MG63 (cell line): ENCODE measurements at regions not wholly inside any gene's neighbourhood (a gene's known extent, or its start where the extent isn't known, plus 50 kb on each side); places are given as distances from the start of the nearest gene placed in this dataset.
A peak's percentile ranks its signal among the peaks of the same experiment; 100 is the strongest.
"Not testable (repeated sequence)": the region's sequence is repeated elsewhere in the genome, so short reads cannot be mapped to it uniquely, and the experiment has no call there.

Experiments
- DNase-seq: peaks from one replicate; pipeline ENCODE4 v3.0.0-alpha.2; 2020
- H3K27me3 ChIP-seq: fragments of 250-450 bp; sonication (Bioruptor Pico); 2 replicates; pipeline ENCODE4 v1.5.1; 2020; ENCODE audit warnings: mild to moderate bottlenecking, moderate library complexity
- H3K36me3 ChIP-seq: fragments of 250-450 bp; sonication (Bioruptor Pico); 2 replicates; pipeline ENCODE4 v1.5.1; 2020; ENCODE audit warnings: mild to moderate bottlenecking, moderate library complexity
- H3K4me3 ChIP-seq: fragments of 250-450 bp; sonication (Bioruptor Pico); 2 replicates; pipeline ENCODE4 v1.5.1; 2020; ENCODE audit warnings: mild to moderate bottlenecking, moderate library complexity
- H3K9me3 ChIP-seq: fragments of 250-450 bp; sonication (Bioruptor Pico); 2 replicates; pipeline ENCODE4 v1.5.1; 2020; ENCODE audit warnings: mild to moderate bottlenecking, moderate library complexity

- peaks cover 9% of the 10 kb centered on the region for H3K27me3 ChIP-seq
- no peak for DNase-seq
- H3K36me3 ChIP-seq = no peaks in the 10 kb centered on the region
- H3K4me3 ChIP-seq = no peak overlapping the region
- H3K9me3 ChIP-seq = no peaks in the 10 kb centered on the region
Observed at GRCh38 chr4:1552451-1552850, 131.7 kb downstream of the FAM53A start.

DNA sequence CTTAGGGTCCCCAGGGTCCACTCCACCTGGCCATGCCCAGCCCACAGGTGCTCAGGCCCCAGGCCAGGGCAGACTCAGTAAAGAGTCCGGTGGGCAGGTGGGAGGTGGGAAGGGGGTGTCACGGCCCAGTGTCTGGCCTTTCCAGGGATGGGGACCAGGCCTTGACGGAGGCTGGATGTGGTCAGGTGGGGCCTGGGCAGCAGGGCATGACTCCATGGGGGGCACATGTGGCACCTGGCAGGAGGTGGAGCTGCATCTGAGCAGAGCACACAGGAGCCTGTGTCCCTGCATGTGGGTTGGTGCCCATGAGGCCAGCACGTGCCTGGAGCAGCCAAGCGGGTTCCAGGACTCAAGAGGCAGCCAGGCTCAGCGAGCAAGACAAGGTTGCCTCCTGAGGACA lies 132.9 kb downstream of the FAM53A start:
- Histone ChIP-seq H3K9me3 (no peaks in the 10 kb centered on the region), H3K27me3 (peaks cover 7% of the 10 kb centered on the region)
- no peak for DNase-seq

DNA sequence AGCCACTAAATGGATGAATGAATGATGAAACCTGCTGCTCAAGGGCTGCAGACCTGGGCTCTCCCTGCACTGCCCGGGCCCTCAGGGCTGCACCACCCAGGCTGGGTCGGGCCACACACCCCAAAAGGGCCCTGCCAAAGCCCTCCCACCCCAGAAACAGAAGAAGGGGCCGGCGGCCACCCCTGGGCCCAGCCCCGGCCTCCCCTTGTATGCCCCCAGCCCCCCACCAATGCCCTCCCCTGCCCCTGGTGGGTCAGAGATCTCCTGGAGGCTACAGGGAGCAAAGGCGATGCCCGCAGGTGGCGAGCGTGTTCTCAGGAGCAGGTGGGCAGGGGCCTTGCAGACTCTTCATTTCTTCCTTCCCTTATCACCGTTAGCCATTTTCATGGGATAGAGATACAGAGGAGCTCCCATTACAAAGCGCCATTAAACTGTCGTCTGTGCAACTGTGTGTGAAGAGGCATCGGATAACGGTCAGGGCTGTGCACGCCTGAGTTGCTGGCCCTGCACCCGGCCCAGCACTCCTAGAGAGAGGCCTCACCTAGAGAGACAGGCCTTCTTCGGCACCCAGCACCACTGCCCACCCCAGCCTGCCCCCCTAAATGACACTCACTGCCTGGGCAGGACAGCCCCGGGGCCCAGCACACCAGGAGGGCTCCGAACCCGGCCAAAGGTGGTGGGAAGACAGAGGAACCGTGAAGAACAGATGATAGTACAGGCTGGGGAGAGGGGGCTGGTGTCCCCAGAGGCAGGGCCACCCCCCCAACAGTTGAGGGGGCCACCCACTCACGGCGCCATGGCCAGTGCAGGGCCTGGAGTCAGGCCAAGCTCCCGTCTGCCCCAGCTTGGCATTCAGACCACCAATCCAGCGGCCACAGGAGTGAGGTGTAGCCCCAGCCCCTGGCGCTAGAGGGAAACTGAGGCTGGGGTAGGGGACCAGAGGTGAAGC lies 133.7 kb downstream of the FAM53A start:
- DNase-seq = no peak
- H3K4me3 ChIP-seq = no peak overlapping the region
- H3K9me3 ChIP-seq = no peaks in the 10 kb centered on the region
- H3K27me3 ChIP-seq = peaks cover 6% of the 10 kb centered on the region; the same call in 1 of the 2 replicates
- H3K36me3 ChIP-seq = no peaks in the 10 kb centered on the region

More for the DNA sequence above, 132.9 kb downstream of the FAM53A start:
- H3K4me3 ChIP-seq = no peak overlapping the region
- H3K36me3 ChIP-seq = no peaks in the 10 kb centered on the region

GRCh38 chr4:1549638-1550035 lies 134.5 kb downstream of the FAM53A start:
- Histone ChIP-seq H3K36me3 (no peaks in the 10 kb centered on the region), H3K9me3 (no peaks in the 10 kb centered on the region), H3K4me3 (no peak overlapping the region), H3K27me3 (peaks cover under 1% of the 10 kb centered on the region; the same call in 1 of the 2 replicates)
- no peak for DNase-seq

- DNase-seq = peak; percentile 26
- H3K27me3 ChIP-seq, H3K36me3 ChIP-seq, H3K9me3 ChIP-seq, H3K4me3 ChIP-seq: not testable (repeated sequence)
Observed at GRCh38 chr4:1548827-1549637, 135.1 kb downstream of the FAM53A start.

- Histone ChIP-seq H3K27me3 (no peaks in the 10 kb centered on the region), H3K4me3 (no peak overlapping the region), H3K9me3 (no peaks in the 10 kb centered on the region), H3K36me3 (no peaks in the 10 kb centered on the region)
- no peak for DNase-seq
Observed at GRCh38 chr4:1547856-1548826, 136.0 kb downstream of the FAM53A start.

- no peaks in the 10 kb centered on the region for H3K27me3 ChIP-seq
- no peaks in the 10 kb centered on the region for H3K36me3 ChIP-seq
- DNase-seq = no peak
- H3K4me3 ChIP-seq = no peak overlapping the region
- H3K9me3 ChIP-seq = no peaks in the 10 kb centered on the region
Observed at GRCh38 chr4:1547131-1547855, 136.8 kb downstream of the FAM53A start.

DNA sequence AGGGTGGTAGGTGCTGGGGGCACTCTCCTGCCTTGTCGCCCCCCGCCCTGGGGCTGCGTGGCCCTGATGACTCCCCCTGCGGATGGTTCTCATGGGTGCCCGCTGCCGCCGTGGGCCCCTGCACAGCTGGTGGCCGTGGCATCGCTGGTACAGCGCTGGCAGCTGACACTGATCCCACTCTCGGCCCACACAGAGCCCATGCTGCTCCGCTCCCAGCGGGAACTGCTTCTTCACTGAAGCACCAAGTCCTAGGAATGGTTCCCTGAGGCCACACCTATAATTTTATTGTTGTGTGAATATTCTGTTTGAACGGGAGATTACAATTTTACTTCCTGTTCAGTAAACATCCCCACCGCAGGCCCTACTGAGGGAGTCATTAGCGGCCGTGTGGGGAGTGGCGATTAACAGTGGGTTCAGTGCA lies 138.6 kb upstream of the NKX1-1 start:
- no peak for DNase-seq
- Histone ChIP-seq H3K4me3 (no peak overlapping the region), H3K27me3 (no peaks in the 10 kb centered on the region), H3K36me3 (no peaks in the 10 kb centered on the region), H3K9me3 (no peaks in the 10 kb centered on the region)

DNA sequence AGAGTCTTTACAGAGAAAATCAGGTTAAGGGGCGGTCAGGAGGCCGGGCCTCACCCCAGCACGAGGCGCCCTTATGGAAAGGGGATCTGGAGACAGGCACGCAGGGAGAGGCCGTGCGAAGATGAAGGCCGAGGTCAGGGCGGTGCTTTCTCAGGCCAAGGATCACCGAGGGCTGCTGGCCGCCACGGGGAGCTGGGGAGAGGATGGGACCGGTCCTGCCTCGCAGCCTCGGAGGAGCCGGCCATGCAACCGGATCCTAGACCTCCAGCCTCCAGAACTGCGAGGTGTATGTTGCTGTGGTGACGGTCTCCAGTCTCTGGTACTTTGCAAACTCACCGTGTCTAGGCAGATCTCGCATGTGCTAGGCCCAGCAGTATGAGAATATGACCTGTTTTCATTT lies 138.2 kb upstream of the NKX1-1 start:
- not testable (repeated sequence) for H3K36me3 ChIP-seq, DNase-seq, H3K4me3 ChIP-seq, H3K9me3 ChIP-seq, H3K27me3 ChIP-seq

DNA sequence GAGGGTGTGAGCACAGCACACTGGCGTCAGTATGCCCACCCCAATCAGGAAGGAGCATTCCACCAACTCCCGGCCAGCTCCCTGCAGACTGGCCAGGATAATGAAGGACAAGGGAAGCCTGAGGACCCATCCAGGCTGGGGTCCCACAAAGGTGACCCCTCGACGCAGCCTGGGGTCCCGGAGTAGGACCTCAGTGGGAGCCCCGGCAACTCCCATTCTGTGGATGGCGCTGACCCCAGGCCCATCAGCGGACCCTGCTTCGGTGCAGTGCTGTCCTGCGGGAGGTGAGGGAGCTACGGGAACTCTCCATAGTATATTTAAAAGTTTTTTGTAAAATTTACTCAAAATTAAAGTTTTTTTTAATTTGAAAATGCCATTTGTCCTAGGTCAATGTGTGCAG lies 137.7 kb upstream of the NKX1-1 start:
- DNase-seq = no peak
- Histone ChIP-seq H3K36me3 (no peaks in the 10 kb centered on the region), H3K9me3 (no peaks in the 10 kb centered on the region), H3K4me3 (no peak overlapping the region), H3K27me3 (no peaks in the 10 kb centered on the region)

DNA sequence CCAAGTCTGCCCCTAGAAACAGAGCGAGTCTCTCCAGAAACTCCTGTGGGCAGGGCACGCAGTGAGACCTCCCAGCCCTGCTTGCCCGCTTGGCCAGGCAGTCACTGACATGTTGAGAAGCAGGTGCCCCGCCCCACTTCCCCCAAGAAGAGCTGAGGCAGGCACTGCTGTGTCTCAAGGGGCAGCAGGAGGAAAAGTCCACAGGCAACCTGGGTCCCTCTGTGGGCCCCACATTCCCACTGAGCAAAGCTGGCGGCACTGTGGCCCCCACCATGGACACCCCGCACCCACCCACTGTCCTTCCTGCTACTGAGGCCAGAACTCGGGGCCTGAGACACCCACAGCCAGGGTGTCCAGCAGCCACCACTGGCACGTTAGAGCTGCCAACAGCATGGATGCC lies 137.3 kb upstream of the NKX1-1 start:
- Histone ChIP-seq H3K9me3 (no peaks in the 10 kb centered on the region), H3K36me3 (no peaks in the 10 kb centered on the region), H3K4me3 (no peak overlapping the region), H3K27me3 (no peaks in the 10 kb centered on the region)
- DNase-seq = no peak

GRCh38 chr4:1542516-1543320 lies 136.5 kb upstream of the NKX1-1 start:
- no peak for DNase-seq
- H3K36me3 ChIP-seq = no peaks in the 10 kb centered on the region
- H3K27me3 ChIP-seq = no peaks in the 10 kb centered on the region
- no peak overlapping the region for H3K4me3 ChIP-seq
- no peaks in the 10 kb centered on the region for H3K9me3 ChIP-seq

DNA sequence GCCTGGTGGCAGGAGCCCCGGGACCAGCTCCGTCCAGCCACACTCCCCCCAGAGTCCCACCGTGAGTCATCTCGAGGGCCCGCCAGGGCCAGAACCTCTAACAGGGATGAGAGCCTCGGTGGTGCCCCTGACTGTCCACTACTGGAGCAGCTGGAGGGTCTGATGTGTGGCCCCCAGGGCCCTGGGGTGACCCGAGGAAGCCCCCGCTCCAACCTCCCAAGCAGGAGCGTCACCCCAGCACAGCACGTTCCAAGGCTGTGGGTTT lies 135.9 kb upstream of the NKX1-1 start:
- Histone ChIP-seq H3K4me3 (no peak overlapping the region), H3K36me3 (no peaks in the 10 kb centered on the region), H3K27me3 (no peaks in the 10 kb centered on the region), H3K9me3 (no peaks in the 10 kb centered on the region)
- DNase-seq = no peak

GRCh38 chr4:1541449-1542225 lies 135.4 kb upstream of the NKX1-1 start:
- H3K9me3 ChIP-seq = no peaks in the 10 kb centered on the region
- no peaks in the 10 kb centered on the region for H3K27me3 ChIP-seq
- no peak for DNase-seq
- no peak overlapping the region for H3K4me3 ChIP-seq
- H3K36me3 ChIP-seq = no peaks in the 10 kb centered on the region
